Activated naive CD4-positive, alpha-beta T cell (primary cell): ENCODE measurements at regions not wholly inside any gene's neighbourhood (a gene's known extent, or its start where the extent isn't known, plus 50 kb on each side); places are given as distances from the start of the nearest gene placed in this dataset.

Source experiments
- DNase-seq, 4 experiments: peaks; one replicate each; lab custom pipeline; 2025; lab: John Stamatoyannopoulos, UW

GRCh38 chr1:39136638-39137037, 67.9 kb upstream of the MACF1 start:
- no peak for DNase-seq

GRCh38 chr1:39139723-39140360, 64.7 kb upstream of the MACF1 start:
- DNase-seq: no peak

- no peak for DNase-seq
These were observed 62.6 kb upstream of the MACF1 start for GRCh38 chr1:39141925-39142324.

- no peak for DNase-seq
These were observed 62.0 kb upstream of the MACF1 start for GRCh38 chr1:39142401-39143060.

- no peak for DNase-seq
These were observed 59.6 kb upstream of the MACF1 start for GRCh38 chr1:39144924-39145323.

GRCh38 chr1:39145331-39145965, 59.0 kb upstream of the MACF1 start:
- no peak for DNase-seq

- DNase-seq: no peak
These were observed 57.8 kb upstream of the MACF1 start for GRCh38 chr1:39146681-39147080.

- DNase-seq: no peak
These were observed 57.1 kb upstream of the MACF1 start for GRCh38 chr1:39147099-39148025.

- no peak for DNase-seq
These were observed 55.6 kb upstream of the MACF1 start for GRCh38 chr1:39148942-39149341.

- no peak for DNase-seq
These were observed 55.0 kb upstream of the MACF1 start for GRCh38 chr1:39149509-39149908.

GRCh38 chr1:39150779-39151178, 53.7 kb upstream of the MACF1 start:
- no peak for DNase-seq

GRCh38 chr1:39151267-39151666, 53.2 kb upstream of the MACF1 start:
- no peak for DNase-seq

- no peak for DNase-seq
These were observed 51.6 kb upstream of the MACF1 start for GRCh38 chr1:39152923-39153322.

- DNase-seq: no peak
These were observed 50.8 kb upstream of the MACF1 start for GRCh38 chr1:39153684-39154083.

- DNase-seq: no peak
These were observed 49.7 kb upstream of the MACF1 start for GRCh38 chr1:39154553-39155421.
